ENCODE measurements at regions not wholly inside any gene's neighbourhood (a gene's known extent, or its start where the extent isn't known, plus 50 kb on each side); places are given as distances from the start of the nearest gene placed in this dataset.

GRCh38 chr5:133688391-133688790 is 76.0 kb upstream of the FSTL4 start:
- no peak for DNase-seq (ENCODE audit: low read depth in 2 of 2)

GRCh38 chr5:133687212-133688061 is 75.1 kb upstream of the FSTL4 start:
- no peak for DNase-seq (ENCODE audit: low read depth in 2 of 2)

GRCh38 chr5:133686566-133686965 is 74.2 kb upstream of the FSTL4 start:
- DNase-seq (ENCODE audit: low read depth in 2 of 2) = no peak

- DNase-seq (ENCODE audit: low read depth in 2 of 2) = no peak
These were observed 73.2 kb upstream of the FSTL4 start for GRCh38 chr5:133685402-133686018.

- no peak for DNase-seq (ENCODE audit: low read depth in 2 of 2)
These were observed 71.6 kb upstream of the FSTL4 start for GRCh38 chr5:133683646-133684596.

- DNase-seq (ENCODE audit: low read depth in 2 of 2) = no peak
These were observed 70.1 kb upstream of the FSTL4 start for GRCh38 chr5:133682451-133682850.

GRCh38 chr5:133681896-133682295 is 69.6 kb upstream of the FSTL4 start:
- DNase-seq (ENCODE audit: low read depth in 2 of 2) = no peak

- DNase-seq (ENCODE audit: low read depth in 2 of 2) = no peak
These were observed 68.7 kb upstream of the FSTL4 start for GRCh38 chr5:133680830-133681565.

- no peak for DNase-seq (ENCODE audit: low read depth in 2 of 2)
These were observed 67.2 kb upstream of the FSTL4 start for GRCh38 chr5:133679534-133679933.

- no peak for DNase-seq (ENCODE audit: low read depth in 2 of 2)
These were observed 63.2 kb upstream of the FSTL4 start for GRCh38 chr5:133675376-133676154.

GRCh38 chr5:133670336-133670735 is 58.0 kb upstream of the FSTL4 start:
- DNase-seq (ENCODE audit: low read depth in 2 of 2) = no peak

GRCh38 chr5:133669472-133669871 is 57.1 kb upstream of the FSTL4 start:
- DNase-seq (ENCODE audit: low read depth in 2 of 2) = no peak

- DNase-seq (ENCODE audit: low read depth in 2 of 2) = no peak
These were observed 56.1 kb upstream of the FSTL4 start for GRCh38 chr5:133668458-133668857.

- no peak for DNase-seq (ENCODE audit: low read depth in 2 of 2)
These were observed 54.9 kb upstream of the FSTL4 start for GRCh38 chr5:133667217-133667616.

GRCh38 chr5:133665571-133665970 is 53.2 kb upstream of the FSTL4 start:
- DNase-seq (ENCODE audit: low read depth in 2 of 2) = no peak

GRCh38 chr5:133664422-133664821 is 52.1 kb upstream of the FSTL4 start:
- no peak for DNase-seq (ENCODE audit: low read depth in 2 of 2)

- DNase-seq (ENCODE audit: low read depth in 2 of 2) = no peak
These were observed 51.2 kb upstream of the FSTL4 start for GRCh38 chr5:133663397-133664054.

- no peak for DNase-seq (ENCODE audit: low read depth in 2 of 2)
These were observed 50.2 kb upstream of the FSTL4 start for GRCh38 chr5:133662578-133662977.

Data from stimulated activated CD8-positive, alpha-beta memory T cell treated with anti-CD3 and anti-CD28 coated beads, Interleukin-7, amount 100 ng/mL, for 1 hour (primary cell).